ENCODE measurements at regions not wholly inside any gene's neighbourhood (a gene's known extent, or its start where the extent isn't known, plus 50 kb on each side); places are given as distances from the start of the nearest gene placed in this dataset.

GRCh38 chr13:44275381-44275780, 98.2 kb upstream of the SERP2 start:
- no peak for TF ChIP-seq CTCF (conservative IDR thresholded peaks at IDR 0.05)
- no peak overlapping the region for H3K27ac ChIP-seq

GRCh38 chr13:44276061-44276460, 97.6 kb upstream of the SERP2 start:
- no peak overlapping the region for H3K27ac ChIP-seq
- TF ChIP-seq CTCF (conservative IDR thresholded peaks at IDR 0.05): no peak

GRCh38 chr13:44277459-44277858, 96.2 kb upstream of the SERP2 start:
- H3K27ac ChIP-seq: peak overlapping the region; percentile 77
- no peak for TF ChIP-seq CTCF (conservative IDR thresholded peaks at IDR 0.05)

GRCh38 chr13:44278166-44278565, 95.5 kb upstream of the SERP2 start:
- no peak for TF ChIP-seq CTCF (conservative IDR thresholded peaks at IDR 0.05)
- H3K27ac ChIP-seq: peak overlapping the region; percentile 77

- no peak for TF ChIP-seq CTCF (conservative IDR thresholded peaks at IDR 0.05)
- no peak overlapping the region for H3K27ac ChIP-seq
Measured at GRCh38 chr13:44280456-44280855, 93.2 kb upstream of the SERP2 start.

- no peak overlapping the region for H3K27ac ChIP-seq
- no peak for TF ChIP-seq CTCF (conservative IDR thresholded peaks at IDR 0.05)
Measured at GRCh38 chr13:44281252-44282000, 92.2 kb upstream of the SERP2 start.

GRCh38 chr13:44283600-44283999, 90.0 kb upstream of the SERP2 start:
- TF ChIP-seq CTCF (conservative IDR thresholded peaks at IDR 0.05): no peak
- no peak overlapping the region for H3K27ac ChIP-seq

Measured in VCaP (cell line).